Neural cell (in vitro differentiated cells): ENCODE measurements at regions not wholly inside any gene's neighbourhood (a gene's known extent, or its start where the extent isn't known, plus 50 kb on each side); places are given as distances from the start of the nearest gene placed in this dataset.

Experiments used
- H2AFZ ChIP-seq: fragments of 200-600, 300-800 bp; sonication (generic), shearing (Covaris generic); 2 replicates; pipeline ENCODE4 v1.6.0; 2014; ENCODE audit warnings: low read depth, mild to moderate bottlenecking, antibody characterized with exemption, low read length, moderate library complexity
- H3F3A ChIP-seq: fragments of 200-600 bp; shearing (Covaris generic); 2 replicates; pipeline ENCODE4 v1.6.1; 2016; ENCODE audit warnings: mild to moderate bottlenecking, moderate library complexity, mixed read lengths, antibody characterized with exemption, low read length; ENCODE audit not compliant: insufficient read depth, poor library complexity, severe bottlenecking
- H3K27ac ChIP-seq: fragments of 200-600, 300-800 bp; sonication (generic), shearing (Covaris generic); 2 replicates; pipeline ENCODE4 v1.5.1; 2014; ENCODE audit warnings: mild to moderate bottlenecking, low read length, moderate library complexity
- H3K27me3 ChIP-seq: fragments of 300-800, 200-600 bp; sonication (generic), shearing (Covaris generic); 2 replicates; pipeline ENCODE4 v1.6.0; 2014; ENCODE audit warnings: mild to moderate bottlenecking, low read depth, low read length, moderate library complexity; ENCODE audit not compliant: insufficient read depth
- H3K36me3 ChIP-seq: fragments of 300-800, 200-600 bp; sonication (generic), shearing (Covaris generic); 2 replicates; pipeline ENCODE4 v1.5.1; 2014; ENCODE audit warnings: mild to moderate bottlenecking, antibody characterized with exemption, low read length, moderate library complexity; ENCODE audit not compliant: insufficient read depth
- H3K4me2 ChIP-seq: fragments of 300-800, 200-600 bp; sonication (generic), shearing (Covaris generic); 2 replicates; pipeline ENCODE4 v1.6.0; 2014; ENCODE audit warnings: mild to moderate bottlenecking, low read length
- H3K4me3 ChIP-seq: fragments of 300-800, 200-600 bp; sonication (generic), shearing (Covaris generic); 2 replicates; pipeline ENCODE4 v1.5.1; 2014; ENCODE audit warnings: mild to moderate bottlenecking, low read length, moderate library complexity
- H3K79me2 ChIP-seq: fragments of 200-600 bp; shearing (Covaris generic); replicated peaks from 2 replicates; pipeline ENCODE4 v1.6.0; 2014; ENCODE audit warnings: mild to moderate bottlenecking, low read length, moderate library complexity; ENCODE audit not compliant: insufficient read depth
- H3K9ac ChIP-seq: fragments of 300-800, 200-600 bp; sonication (generic), shearing (Covaris generic); 2 replicates; pipeline ENCODE4 v1.6.1; 2016; ENCODE audit warnings: mild to moderate bottlenecking, low read length, mixed read lengths
- H3K9me2 ChIP-seq: fragments of 200-600 bp; shearing (Covaris generic); 2 replicates; pipeline ENCODE4 v1.6.1; 2016; ENCODE audit warnings: mild to moderate bottlenecking, low read length, mixed read lengths; ENCODE audit not compliant: insufficient read depth
- H3K9me3 ChIP-seq: fragments of 200-600, 300-800 bp; sonication (generic), shearing (Covaris generic); 2 replicates; pipeline ENCODE4 v1.6.1; 2016; ENCODE audit warnings: mild to moderate bottlenecking, mixed run types, low read length, moderate library complexity, mixed read lengths
- H4K20me1 ChIP-seq: fragments of 200-600 bp; shearing (Covaris generic); 2 replicates; pipeline ENCODE4 v1.6.1; 2016; ENCODE audit warnings: mild to moderate bottlenecking, mixed run types; ENCODE audit not compliant: insufficient read depth
- CTCF ChIP-seq: fragments of 450-650 bp; IDR thresholded peaks from 2 replicates; pipeline ENCODE4 v1.5.1; 2014; ENCODE audit warnings: antibody characterized with exemption, mild to moderate bottlenecking, moderate library complexity; ENCODE audit not compliant: poor library complexity, severe bottlenecking
- EP300 ChIP-seq: fragments of 450-650 bp; conservative IDR thresholded peaks from 2 replicates; pipeline ENCODE4 v1.6.1; 2014; ENCODE audit warnings: antibody characterized with exemption, mild to moderate bottlenecking, moderate library complexity; ENCODE audit not compliant: poor library complexity, severe bottlenecking
- EZH2 ChIP-seq: fragments of 200-600, 300-800 bp; shearing (Covaris generic), sonication (generic); IDR thresholded peaks from 2 replicates; pipeline ENCODE4 v1.6.1; 2014; ENCODE audit warnings: antibody characterized with exemption, low read length, borderline replicate concordance, mild to moderate bottlenecking; ENCODE audit not compliant: insufficient read depth, poor library complexity, severe bottlenecking
- MXI1 ChIP-seq: fragments of 450-650 bp; conservative IDR thresholded peaks from 2 replicates; pipeline ENCODE4 v1.6.1; 2014; ENCODE audit warnings: antibody characterized with exemption, mild to moderate bottlenecking; ENCODE audit not compliant: poor library complexity, severe bottlenecking
- POLR2AphosphoS5 ChIP-seq: IDR thresholded peaks from 2 replicates; pipeline ENCODE4 v1.6.1; 2012
- RAD21 ChIP-seq: fragments of 450-650 bp; conservative IDR thresholded peaks from 2 replicates; pipeline ENCODE4 v1.6.1; 2014; ENCODE audit warnings: antibody characterized with exemption, mild to moderate bottlenecking, moderate library complexity
- REST ChIP-seq: IDR thresholded peaks from 2 replicates; pipeline ENCODE4 v1.6.1; 2012; ENCODE audit warnings: borderline replicate concordance
- SMC3 ChIP-seq: fragments of 450-650 bp; conservative IDR thresholded peaks from 2 replicates; pipeline ENCODE4 v1.6.1; 2014; ENCODE audit warnings: antibody characterized with exemption, mild to moderate bottlenecking, moderate library complexity; ENCODE audit not compliant: poor library complexity
- TAF1 ChIP-seq: IDR thresholded peaks from 2 replicates; pipeline ENCODE4 v1.6.1; 2012; ENCODE audit warnings: low read depth

GRCh38 chr18:73479477-73479876, 611.7 kb upstream of the NETO1 start:
- no peaks in the 10 kb centered on the region for H3F3A ChIP-seq
- no peak overlapping the region for H3K27ac ChIP-seq
- no peaks in the 10 kb centered on the region for H3K27me3 ChIP-seq
- TF ChIP-seq MXI1 (no peak), RAD21 (no peak), EP300 (no peak), CTCF (no peak), TAF1 (no peak), POLR2AphosphoS5 (no peak), REST (no peak), EZH2 (no peak), SMC3 (no peak)
- no peak overlapping the region for H3K9ac ChIP-seq
- no peaks in the 10 kb centered on the region for H3K9me3 ChIP-seq
- H3K4me3 ChIP-seq = no peak overlapping the region
- no peaks in the 10 kb centered on the region for H4K20me1 ChIP-seq
- H3K79me2 ChIP-seq = no peaks in the 10 kb centered on the region
- H2AFZ ChIP-seq = no peak overlapping the region
- no peaks in the 10 kb centered on the region for H3K9me2 ChIP-seq
- H3K4me2 ChIP-seq = no peak overlapping the region
- H3K36me3 ChIP-seq = no peaks in the 10 kb centered on the region

GRCh38 chr18:73478191-73478590, 610.4 kb upstream of the NETO1 start:
- H3K4me3 ChIP-seq = no peak overlapping the region
- no peaks in the 10 kb centered on the region for H3K79me2 ChIP-seq
- no peaks in the 10 kb centered on the region for H3K27me3 ChIP-seq
- H3K9me3 ChIP-seq = no peaks in the 10 kb centered on the region
- no peak overlapping the region for H3K9ac ChIP-seq
- H3K27ac ChIP-seq = no peak overlapping the region
- no peak overlapping the region for H2AFZ ChIP-seq
- no peaks in the 10 kb centered on the region for H3F3A ChIP-seq
- H3K4me2 ChIP-seq = no peak overlapping the region
- TF ChIP-seq REST (no peak), TAF1 (no peak), SMC3 (no peak), CTCF (no peak), POLR2AphosphoS5 (no peak), EZH2 (no peak), RAD21 (no peak), EP300 (no peak), MXI1 (no peak)
- H4K20me1 ChIP-seq = no peaks in the 10 kb centered on the region
- no peaks in the 10 kb centered on the region for H3K36me3 ChIP-seq
- no peaks in the 10 kb centered on the region for H3K9me2 ChIP-seq
